GM23338 (cell line): ENCODE measurements at regions not wholly inside any gene's neighbourhood (a gene's known extent, or its start where the extent isn't known, plus 50 kb on each side); places are given as distances from the start of the nearest gene placed in this dataset.

Experiments
- ATAC-seq: fragments of 200-7000 bp; cut with Tn5 transposase; 3 replicates; pipeline ENCODE4 v1.9.1; 2020
- DNase-seq: peaks from one replicate; pipeline ENCODE4 v3.0.0-alpha.2; 2015; ENCODE audit warnings: low spot score
- H2AFZ ChIP-seq: fragments of 200-600 bp; sonication (generic); 2 replicates; pipeline ENCODE4 v1.8.0; 2016; ENCODE audit warnings: antibody characterized with exemption, mild to moderate bottlenecking, moderate library complexity
- H3F3A ChIP-seq: fragments of 200-600 bp; sonication (generic); replicated peaks from 2 replicates; pipeline ENCODE4 v1.8.0; 2017; ENCODE audit warnings: antibody characterized with exemption, mixed run types, low read depth
- H3K27ac ChIP-seq: fragments of 200-600 bp; sonication (generic); 2 replicates; pipeline ENCODE4 v1.6.1; 2016; ENCODE audit warnings: low read depth
- H3K27me3 ChIP-seq: fragments of 200-600 bp; sonication (generic); 2 replicates; pipeline ENCODE4 v1.8.0; 2016; ENCODE audit warnings: mild to moderate bottlenecking, mixed run types, moderate library complexity; ENCODE audit not compliant: insufficient read depth
- H3K36me3 ChIP-seq: fragments of 200-600 bp; sonication (generic); 2 replicates; pipeline ENCODE4 v1.8.0; 2016; ENCODE audit warnings: mild to moderate bottlenecking; ENCODE audit not compliant: insufficient read depth
- H3K4me1 ChIP-seq: fragments of 200-600 bp; sonication (generic); 2 replicates; pipeline ENCODE4 v1.8.0; 2016; ENCODE audit warnings: mild to moderate bottlenecking, moderate library complexity; ENCODE audit not compliant: insufficient read depth
- H3K4me2 ChIP-seq: fragments of 200-600 bp; sonication (generic); 2 replicates; pipeline ENCODE4 v1.7.1; 2017; ENCODE audit warnings: mixed run types
- H3K4me3 ChIP-seq: fragments of 200-600 bp; sonication (generic); 2 replicates; pipeline ENCODE4 v1.6.1; 2016; ENCODE audit warnings: mixed run types
- H3K79me2 ChIP-seq: fragments of 200-600 bp; sonication (generic); replicated peaks from 2 replicates; pipeline ENCODE4 v1.8.0; 2017; ENCODE audit warnings: mild to moderate bottlenecking; ENCODE audit not compliant: insufficient read depth
- H3K9me2 ChIP-seq: fragments of 200-600 bp; sonication (generic); 2 replicates; pipeline ENCODE4 v1.8.0; 2017; ENCODE audit not compliant: insufficient read depth
- H4K20me1 ChIP-seq: fragments of 200-600 bp; sonication (generic); replicated peaks from 2 replicates; pipeline ENCODE4 v1.8.0; 2017; ENCODE audit warnings: mild to moderate bottlenecking; ENCODE audit not compliant: insufficient read depth
- H3K27ac Mint-ChIP-seq: 2 replicates; pipeline ENCODE4 v1.8.0; 2020; ENCODE audit warnings: inconsistent platforms, mild to moderate bottlenecking, moderate library complexity, mixed read lengths
- H3K27me3 Mint-ChIP-seq: 3 replicates; pipeline ENCODE4 v1.8.0; 2022; ENCODE audit warnings: low read depth, mild to moderate bottlenecking, moderate library complexity, mixed read lengths, inconsistent platforms; ENCODE audit not compliant: insufficient read depth, poor library complexity
- H3K36me3 Mint-ChIP-seq: 3 replicates; pipeline ENCODE4 v1.8.0; 2021; ENCODE audit warnings: low read depth, mild to moderate bottlenecking, inconsistent platforms, moderate library complexity, mixed read lengths
- H3K4me1 Mint-ChIP-seq: 3 replicates; pipeline ENCODE4 v1.8.0; 2020; ENCODE audit warnings: mild to moderate bottlenecking, inconsistent platforms, mixed read lengths
- H3K4me3 Mint-ChIP-seq: 3 replicates; pipeline ENCODE4 v1.8.0; 2021; ENCODE audit warnings: moderate library complexity, mild to moderate bottlenecking, inconsistent platforms, mixed read lengths
- H3K9me3 Mint-ChIP-seq: 3 replicates; pipeline ENCODE4 v1.8.0; 2020; ENCODE audit warnings: moderate library complexity, mild to moderate bottlenecking, inconsistent platforms, mixed read lengths
- CREB1 ChIP-seq: fragments of 250-450 bp; sonication (Bioruptor Pico); IDR thresholded peaks from 2 replicates; pipeline ENCODE4 v1.5.0; 2020; ENCODE audit warnings: low read depth, mild to moderate bottlenecking, moderate library complexity
- ETS1 ChIP-seq: IDR thresholded peaks from 2 replicates; pipeline ENCODE4 v1.6.1; 2016; ENCODE audit warnings: antibody characterized with exemption
- EZH2 ChIP-seq: fragments of 200-600 bp; sonication (generic); IDR thresholded peaks from one replicate; pipeline ENCODE4 v1.8.0; 2017; ENCODE audit warnings: antibody characterized with exemption, mild to moderate bottlenecking, low read depth; ENCODE audit not compliant: unreplicated experiment
- EZH2phosphoT487 ChIP-seq: fragments of 200-600 bp; sonication (generic); IDR thresholded peaks from one replicate; pipeline ENCODE4 v1.8.1; 2018; ENCODE audit warnings: antibody characterized with exemption; ENCODE audit not compliant: unreplicated experiment
- JUNB ChIP-seq: IDR thresholded peaks from one replicate; pipeline ENCODE4 v1.6.1; 2016; ENCODE audit warnings: antibody characterized with exemption; ENCODE audit not compliant: unreplicated experiment
- NANOG ChIP-seq: IDR thresholded peaks from 2 replicates; pipeline ENCODE4 v1.6.1; 2016; ENCODE audit warnings: antibody characterized with exemption, borderline replicate concordance
- POLR2AphosphoS5 ChIP-seq: IDR thresholded peaks from 2 replicates; pipeline ENCODE4 v1.6.1; 2016; ENCODE audit warnings: antibody characterized with exemption, low read depth
- REST ChIP-seq: IDR thresholded peaks from one replicate; pipeline ENCODE4 v1.6.1; 2018; ENCODE audit warnings: antibody characterized with exemption; ENCODE audit not compliant: unreplicated experiment
- STAT1 ChIP-seq: IDR thresholded peaks from one replicate; pipeline ENCODE4 v1.6.1; 2016; ENCODE audit warnings: antibody characterized with exemption; ENCODE audit not compliant: unreplicated experiment
- ZNF114 ChIP-seq: fragments of 250-450 bp; sonication (Bioruptor Pico); IDR thresholded peaks from 2 replicates; pipeline ENCODE4 v1.5.0; 2020; ENCODE audit warnings: mild to moderate bottlenecking, moderate library complexity
- ZNF331 ChIP-seq: fragments of 250-450 bp; sonication (Bioruptor Pico); IDR thresholded peaks from 2 replicates; pipeline ENCODE4 v1.5.0; 2020; ENCODE audit warnings: low read depth, mild to moderate bottlenecking, moderate library complexity
- ZNF462 ChIP-seq: fragments of 250-450 bp; sonication (Bioruptor Pico); IDR thresholded peaks from 2 replicates; pipeline ENCODE4 v1.5.0; 2020; ENCODE audit warnings: mild to moderate bottlenecking, moderate library complexity
- TF ChIP-seq, protein P1 (sequence below), 2 experiments: fragments of 200-600 bp in 1 of 2; sonication (generic) in 1 of 2; conservative IDR thresholded peaks; 2 replicates each; pipeline versions ENCODE4 v1.5.1 to v1.6.1; 2016 to 2017; ENCODE audit warnings: antibody characterized with exemption in 2 of 2, low read depth in 2 of 2, mild to moderate bottlenecking in 2 of 2, moderate library complexity in 1 of 2

GRCh38 chr4:147011411-147011810 lies 65.7 kb upstream of the TTC29 start:
- Histone ChIP-seq H3K4me3 (no peak overlapping the region), H3K4me1 (peaks cover 30% of the 10 kb centered on the region), H4K20me1 (no peaks in the 10 kb centered on the region), H3K27ac (no peak overlapping the region), H2AFZ (peak overlapping the region; percentile 57; the same call in 1 of the 2 replicates), H3K4me2 (peak overlapping the region; percentile 30; the same call in 1 of the 2 replicates), H3K79me2 (no peaks in the 10 kb centered on the region), H3K36me3 (no peaks in the 10 kb centered on the region), H3F3A (no peaks in the 10 kb centered on the region), H3K9me2 (no peaks in the 10 kb centered on the region), H3K27me3 (no peaks in the 10 kb centered on the region)
- Mint-ChIP-seq H3K4me3 (no peak overlapping the region), H3K4me1 (peaks cover 35% of the 10 kb centered on the region), H3K27me3 (no peaks in the 10 kb centered on the region), H3K27ac (0 out of 2 replicates have a peak overlapping the region, but pooled peaks have one; percentile 3), H3K9me3 (no peaks in the 10 kb centered on the region), H3K36me3 (no peaks in the 10 kb centered on the region)
- ATAC-seq (peak; percentile 59), DNase-seq (no peak)
- no peak for TF ChIP-seq JUNB
- TF ChIP-seq REST, result no peak
- TF ChIP-seq ZNF331 (CRISPR knock-in tag), result no peak
- no peak for TF ChIP-seq ZNF462 (CRISPR knock-in tag)
- no peak for TF ChIP-seq ETS1
- no peak for TF ChIP-seq NANOG
- no peak for TF ChIP-seq STAT1
- no peak for TF ChIP-seq ZNF114 (CRISPR knock-in tag)
- TF ChIP-seq, protein P1, sequence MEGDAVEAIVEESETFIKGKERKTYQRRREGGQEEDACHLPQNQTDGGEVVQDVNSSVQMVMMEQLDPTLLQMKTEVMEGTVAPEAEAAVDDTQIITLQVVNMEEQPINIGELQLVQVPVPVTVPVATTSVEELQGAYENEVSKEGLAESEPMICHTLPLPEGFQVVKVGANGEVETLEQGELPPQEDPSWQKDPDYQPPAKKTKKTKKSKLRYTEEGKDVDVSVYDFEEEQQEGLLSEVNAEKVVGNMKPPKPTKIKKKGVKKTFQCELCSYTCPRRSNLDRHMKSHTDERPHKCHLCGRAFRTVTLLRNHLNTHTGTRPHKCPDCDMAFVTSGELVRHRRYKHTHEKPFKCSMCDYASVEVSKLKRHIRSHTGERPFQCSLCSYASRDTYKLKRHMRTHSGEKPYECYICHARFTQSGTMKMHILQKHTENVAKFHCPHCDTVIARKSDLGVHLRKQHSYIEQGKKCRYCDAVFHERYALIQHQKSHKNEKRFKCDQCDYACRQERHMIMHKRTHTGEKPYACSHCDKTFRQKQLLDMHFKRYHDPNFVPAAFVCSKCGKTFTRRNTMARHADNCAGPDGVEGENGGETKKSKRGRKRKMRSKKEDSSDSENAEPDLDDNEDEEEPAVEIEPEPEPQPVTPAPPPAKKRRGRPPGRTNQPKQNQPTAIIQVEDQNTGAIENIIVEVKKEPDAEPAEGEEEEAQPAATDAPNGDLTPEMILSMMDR (conservative IDR thresholded peaks at IDR 0.05; ENCODE audit: low read depth in 2 of 2), result no peak
- TF ChIP-seq CREB1, result no peak
- no peak for TF ChIP-seq EZH2
- no peak for TF ChIP-seq POLR2AphosphoS5
- no peak for TF ChIP-seq EZH2phosphoT487
